Right atrium auricular region (tissue), 2 donors: ENCODE measurements at regions not wholly inside any gene's neighbourhood (a gene's known extent, or its start where the extent isn't known, plus 50 kb on each side); places are given as distances from the start of the nearest gene placed in this dataset.
A peak's percentile ranks its signal among the peaks of the same experiment; 100 is the strongest.

Experiments used
- DNase-seq: peaks from one replicate; pipeline ENCODE4 v3.0.0-alpha.2; 2019; ENCODE audit warnings: low spot score
- H3K27ac ChIP-seq, 2 donors: fragments of 200-600 bp; sonication (generic); 1 replicate in 1 of 2; 2 replicates in 1 of 2; pipeline ENCODE4 v1.5.1; 2016 to 2019
- H3K27me3 ChIP-seq, 2 donors: fragments of 200-600 bp; sonication (generic); one replicate each; pipeline versions ENCODE4 v1.5.1 to v1.6.0; 2017 to 2019
- H3K36me3 ChIP-seq: fragments of 200-600 bp; sonication (generic); one replicate; pipeline ENCODE4 v1.5.1; 2016
- H3K4me1 ChIP-seq, 2 donors: fragments of 200-600 bp; sonication (generic); one replicate each; pipeline versions ENCODE4 v1.5.1 to v1.6.0; 2017 to 2019
- H3K4me3 ChIP-seq, 2 donors: fragments of 200-600 bp; sonication (generic); 1 replicate in 1 of 2; 2 replicates in 1 of 2; pipeline ENCODE4 v1.5.1; 2017 to 2019; ENCODE audit warnings: mild to moderate bottlenecking in 1 of 2, moderate library complexity in 1 of 2
- H3K9me3 ChIP-seq, 2 donors: fragments of 200-600 bp; sonication (generic); one replicate each; pipeline ENCODE4 v1.5.1; 2019
- CTCF ChIP-seq, 2 donors: fragments of 200-600 bp; sonication (generic); IDR thresholded peaks; one replicate each; pipeline ENCODE4 v1.5.1; 2019; ENCODE audit warnings: antibody characterized with exemption in 2 of 2

- Histone ChIP-seq H3K4me3 (no peak overlapping the region), H3K27me3 (no peaks in the 10 kb centered on the region), H3K4me1 (no peaks in the 10 kb centered on the region), H3K9me3 (no peaks in the 10 kb centered on the region), H3K36me3 (no peaks in the 10 kb centered on the region), H3K27ac (no peak overlapping the region)
- TF ChIP-seq CTCF (IDR thresholded peaks at IDR 0.05), result no peak
- no peak for DNase-seq
Observed at GRCh38 chr10:29753283-29753682, 118.5 kb upstream of the SVIL start.

GRCh38 chr10:29751684-29752083, 116.9 kb upstream of the SVIL start:
- no peak for DNase-seq
- Histone ChIP-seq H3K9me3 (no peaks in the 10 kb centered on the region), H3K36me3 (no peaks in the 10 kb centered on the region), H3K27ac (no peak overlapping the region), H3K4me3 (no peak overlapping the region), H3K27me3 (no peaks in the 10 kb centered on the region), H3K4me1 (no peaks in the 10 kb centered on the region)
- TF ChIP-seq CTCF (IDR thresholded peaks at IDR 0.05), result no peak

GRCh38 chr10:29751240-29751639, 116.5 kb upstream of the SVIL start:
- Histone ChIP-seq H3K27ac (no peak overlapping the region), H3K4me1 (peaks cover 0 to 4% of the 10 kb centered on the region in 2 donors), H3K4me3 (no peak overlapping the region), H3K9me3 (no peaks in the 10 kb centered on the region), H3K27me3 (no peaks in the 10 kb centered on the region), H3K36me3 (no peaks in the 10 kb centered on the region)
- DNase-seq, result no peak
- no peak for TF ChIP-seq CTCF (IDR thresholded peaks at IDR 0.05)

GRCh38 chr10:29749150-29749549, 114.4 kb upstream of the SVIL start:
- Histone ChIP-seq H3K9me3 (no peaks in the 10 kb centered on the region), H3K36me3 (no peaks in the 10 kb centered on the region), H3K27me3 (no peaks in the 10 kb centered on the region), H3K27ac (no peak overlapping the region), H3K4me1 (peaks cover 0 to 7% of the 10 kb centered on the region in 2 donors), H3K4me3 (no peak overlapping the region)
- no peak for TF ChIP-seq CTCF (IDR thresholded peaks at IDR 0.05)
- no peak for DNase-seq

- no peak for TF ChIP-seq CTCF (IDR thresholded peaks at IDR 0.05)
- Histone ChIP-seq H3K9me3 (no peaks in the 10 kb centered on the region), H3K27ac (no peak overlapping the region), H3K4me1 (peaks cover 0 to 7% of the 10 kb centered on the region in 2 donors), H3K36me3 (no peaks in the 10 kb centered on the region), H3K27me3 (no peaks in the 10 kb centered on the region), H3K4me3 (no peak overlapping the region)
- no peak for DNase-seq
Observed at GRCh38 chr10:29748109-29748650, 113.4 kb upstream of the SVIL start.

GRCh38 chr10:29746080-29746797, 111.5 kb upstream of the SVIL start:
- no peak overlapping the region for H3K4me3 ChIP-seq
- no peaks in the 10 kb centered on the region for H3K27me3 ChIP-seq

More at GRCh38 chr10:29746080-29746797, 111.5 kb upstream of the SVIL start:
- Histone ChIP-seq H3K27ac (no peak overlapping the region), H3K9me3 (no peaks in the 10 kb centered on the region), H3K36me3 (no peaks in the 10 kb centered on the region), H3K4me1 (peaks cover 0 to 13% of the 10 kb centered on the region in 2 donors)
- TF ChIP-seq CTCF (IDR thresholded peaks at IDR 0.05), result no peak
- peak; percentile 48 for DNase-seq
